IMR-90 (cell line): ENCODE measurements at regions not wholly inside any gene's neighbourhood (a gene's known extent, or its start where the extent isn't known, plus 50 kb on each side); places are given as distances from the start of the nearest gene placed in this dataset.
A peak's percentile ranks its signal among the peaks of the same experiment; 100 is the strongest.

ENCODE experiments used
- ATAC-seq: fragments of 200-7000 bp; cut with Tn5 transposase; 2 replicates; pipeline ENCODE4 v1.9.1; 2020; ENCODE audit warnings: low read depth, mild to moderate bottlenecking, moderate library complexity
- BruUV-seq: library from RNA; stranded (reverse); fragments of 400-500 nt; replicated peaks from 2 replicates; lab custom pipeline; 2021; lab: Mats Ljungman, UMichigan
- CTCF ChIA-PET: fragments of 300-600 bp; formaldehyde crosslinking; extraction: SDS; loops from one replicate; lab custom pipeline; 2021; ENCODE audit warnings: antibody characterized with exemption; lab: Yijun Ruan, JAX
- POLR2A ChIA-PET: fragments of 300-600 bp; sonication (Branson Sonifier 250); formaldehyde crosslinking; loops from one replicate; lab custom pipeline; 2022; ENCODE audit warnings: antibody characterized with exemption; ENCODE audit not compliant: unreplicated experiment; lab: Charles Lee
- DNase-seq: peaks from one replicate; pipeline ENCODE4 v3.0.0; 2013
- H2AFZ ChIP-seq: replicated peaks from 2 replicates; pipeline ENCODE3; 2013; ENCODE audit warnings: low read length, mild to moderate bottlenecking; ENCODE audit not compliant: poor library complexity
- H2AK5ac ChIP-seq: 2 replicates; pipeline ENCODE4 v1.6.1; 2013; ENCODE audit warnings: low read depth, low read length, inconsistent platforms
- H2AK9ac ChIP-seq: replicated peaks from 2 replicates; pipeline ENCODE3; 2013; ENCODE audit warnings: mild to moderate bottlenecking, low read depth, low read length, moderate library complexity; ENCODE audit not compliant: poor library complexity
- H2BK120ac ChIP-seq: 2 replicates; pipeline ENCODE4 v1.6.1; 2013; ENCODE audit warnings: low read depth, low read length, inconsistent platforms
- H2BK15ac ChIP-seq: 3 replicates; pipeline ENCODE4 v1.6.1; 2013; ENCODE audit warnings: low read depth, low read length, inconsistent platforms
- H2BK20ac ChIP-seq: 2 replicates; pipeline ENCODE4 v1.6.1; 2013; ENCODE audit warnings: low read depth, mild to moderate bottlenecking, inconsistent platforms, low read length, moderate library complexity
- H2BK5ac ChIP-seq: 2 replicates; pipeline ENCODE4 v1.6.1; 2013; ENCODE audit warnings: mild to moderate bottlenecking, low read depth, low read length, inconsistent platforms; ENCODE audit not compliant: poor library complexity, severe bottlenecking
- H3K14ac ChIP-seq: replicated peaks from 2 replicates; pipeline ENCODE4 v1.6.1; 2013; ENCODE audit warnings: low read depth, low read length, inconsistent platforms
- H3K18ac ChIP-seq: 2 replicates; pipeline ENCODE4 v1.6.1; 2013; ENCODE audit warnings: low read depth, low read length, control low read depth
- H3K23ac ChIP-seq: 2 replicates; pipeline ENCODE4 v1.6.1; 2013; ENCODE audit warnings: low read depth, low read length, inconsistent platforms
- H3K27ac ChIP-seq: 2 replicates; pipeline ENCODE4 v1.5.1; 2013; ENCODE audit warnings: mild to moderate bottlenecking, control low read depth, low read length; ENCODE audit not compliant: insufficient read depth
- H3K27me3 ChIP-seq: 2 replicates; pipeline ENCODE4 v1.6.1; 2013; ENCODE audit warnings: low read length; ENCODE audit not compliant: control insufficient read depth, insufficient read depth
- H3K36me3 ChIP-seq: 2 replicates; pipeline ENCODE4 v1.6.1; 2013; ENCODE audit warnings: low read length, mixed read lengths; ENCODE audit not compliant: control insufficient read depth, insufficient read depth
- H3K4ac ChIP-seq: 2 replicates; pipeline ENCODE4 v1.6.1; 2013; ENCODE audit warnings: low read depth, low read length, inconsistent platforms
- H3K4me1 ChIP-seq: 2 replicates; pipeline ENCODE4 v1.6.1; 2013; ENCODE audit warnings: low read length, mixed read lengths; ENCODE audit not compliant: control insufficient read depth, insufficient read depth
- H3K4me2 ChIP-seq: 2 replicates; pipeline ENCODE4 v1.6.1; 2013; ENCODE audit warnings: low read depth, mild to moderate bottlenecking, control low read depth, low read length, moderate library complexity
- H3K4me3 ChIP-seq: 2 replicates; pipeline ENCODE4 v1.5.1; 2013; ENCODE audit warnings: low read depth, mild to moderate bottlenecking, control low read depth, low read length, moderate library complexity; ENCODE audit not compliant: insufficient read depth
- H3K56ac ChIP-seq: 2 replicates; pipeline ENCODE4 v1.6.1; 2013; ENCODE audit warnings: low read length, inconsistent platforms; ENCODE audit not compliant: insufficient read depth; ENCODE audit errors: extremely low read depth
- H3K79me1 ChIP-seq, 2 experiments: 2 replicates each; pipeline ENCODE4 v1.6.1; 2013; ENCODE audit warnings: low read length in 2 of 2, inconsistent platforms in 1 of 2, low read depth in 1 of 2
- H3K9ac ChIP-seq: 2 replicates; pipeline ENCODE4 v1.6.1; 2013; ENCODE audit warnings: low read depth, low read length, control low read depth
- H3K9me1 ChIP-seq: 2 replicates; pipeline ENCODE4 v1.6.1; 2013; ENCODE audit warnings: low read length, inconsistent platforms; ENCODE audit not compliant: insufficient read depth
- H3K9me3 ChIP-seq: 2 replicates; pipeline ENCODE4 v1.6.1; 2013; ENCODE audit warnings: low read length; ENCODE audit not compliant: control insufficient read depth, insufficient read depth
- H4K20me1 ChIP-seq: 2 replicates; pipeline ENCODE4 v1.6.1; 2013; ENCODE audit warnings: low read length, inconsistent platforms; ENCODE audit not compliant: insufficient read depth
- H4K5ac ChIP-seq: 2 replicates; pipeline ENCODE4 v1.6.1; 2013; ENCODE audit warnings: mild to moderate bottlenecking, low read depth, low read length, control low read depth
- H4K8ac ChIP-seq, 2 experiments: 2 replicates each; pipeline ENCODE4 v1.6.1; 2013; ENCODE audit warnings: low read depth in 2 of 2, low read length in 2 of 2, control low read depth in 1 of 2, inconsistent platforms in 1 of 2
- H4K91ac ChIP-seq: 2 replicates; pipeline ENCODE4 v1.6.1; 2013; ENCODE audit warnings: low read depth, low read length, inconsistent platforms; ENCODE audit not compliant: insufficient read depth
- CEBPB ChIP-seq: IDR thresholded peaks from 2 replicates; pipeline ENCODE4 v1.6.1; 2012; ENCODE audit warnings: low read depth, low read length, improper control_type of control experiment
- CTCF ChIP-seq: conservative IDR thresholded peaks from 2 replicates; pipeline ENCODE4 v1.5.1; 2012; ENCODE audit warnings: mild to moderate bottlenecking, low read depth, low read length, improper control_type of control experiment
- FOS ChIP-seq: fragments of 150-350 bp; IDR thresholded peaks from 2 replicates; pipeline ENCODE4 v1.6.1; 2016; ENCODE audit warnings: low read depth, low read length
- NFE2L2 ChIP-seq: fragments of 150-350 bp; IDR thresholded peaks from 2 replicates; pipeline ENCODE4 v1.6.1; 2016; ENCODE audit warnings: low read depth, mild to moderate bottlenecking, low read length
- RAD21 ChIP-seq: IDR thresholded peaks from 2 replicates; pipeline ENCODE4 v1.6.1; 2012; ENCODE audit warnings: low read length, improper control_type of control experiment
- USF2 ChIP-seq: fragments of 150-350 bp; IDR thresholded peaks from 2 replicates; pipeline ENCODE4 v1.6.1; 2017; ENCODE audit warnings: mild to moderate bottlenecking, antibody characterized with exemption, low read length, low read depth
- WGBS, 2 experiments: methylation state at CpG; one replicate each; pipeline versions ENCODE4 v1.1.5 to v1.1.7; 2013; ENCODE audit warnings: missing lambda C conversion rate in 2 of 2; ENCODE audit not compliant: insufficient read length in 1 of 2; ENCODE audit errors: extremely low coverage in 2 of 2; 5-methylcytosine and 5-hydroxymethylcytosine counted together
- dilution Hi-C: fragments of 300-500 bp; cut with HindIII; formaldehyde crosslinking; loops from one replicate; pipeline ENCODE4 v1.14.3; 2018; ENCODE audit warnings: low sequenced_read_pairs; ENCODE audit not compliant: unreplicated experiment
- in situ Hi-C: fragments of 300-500 bp; cut with MboI; formaldehyde crosslinking; loops from 3 replicates; pipeline ENCODE4 v1.14.3; 2019; ENCODE audit warnings: low sequenced_read_pairs, inconsistent platforms, mixed read lengths
- intact Hi-C: fragments of 100-400 bp; cut with micrococcal nuclease; formaldehyde crosslinking; loops from 2 replicates; pipeline ENCODE4 v1.10.0; 2022

DNA sequence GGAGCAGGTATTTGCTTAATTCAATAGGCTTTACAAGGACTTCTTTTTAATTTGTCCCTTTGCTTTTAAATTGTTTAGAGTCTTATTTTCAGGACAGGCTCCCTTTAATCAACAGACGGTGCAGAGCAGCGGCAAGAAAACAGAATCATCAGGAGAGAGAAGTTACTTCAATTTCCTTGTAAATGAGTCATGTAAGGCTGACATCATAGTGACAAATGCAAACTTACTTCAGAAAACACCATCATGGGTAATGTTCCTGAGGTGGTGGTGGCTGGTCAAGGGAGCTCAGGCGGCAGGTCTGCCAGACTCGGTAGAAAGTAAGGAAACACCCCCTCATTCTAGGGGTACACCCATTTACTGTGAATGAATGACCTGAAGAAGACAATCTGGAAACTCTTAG is 395.1 kb downstream of the FBXO15 start:
- H4K91ac ChIP-seq, result no peak overlapping the region
- H2AFZ ChIP-seq, result peak overlapping the region; percentile 29
- no peaks in the 10 kb centered on the region for H4K20me1 ChIP-seq
- peak overlapping the region; percentile 78; the same call in 1 of the 2 replicates for H2AK5ac ChIP-seq
- H3K9ac ChIP-seq, result no peak overlapping the region
- H2BK20ac ChIP-seq, result peak overlapping the region; percentile 3; the same call in 1 of the 2 replicates
- H3K79me1 ChIP-seq, result no peaks in the 10 kb centered on the region
- in situ Hi-C loops (no loop called here), intact Hi-C loops (no loop called here), dilution Hi-C loops (no loop called here)
- no peak overlapping the region; the same call in 1 of the 2 replicates for H3K14ac ChIP-seq
- peak overlapping the region; percentile 56 for H2BK5ac ChIP-seq
- ATAC-seq (peak; percentile 84), DNase-seq (peak; percentile 87)
- 0 out of 4 replicates have a peak overlapping the region, but pooled peaks of 1 of the 2 experiments have one; percentile 52 for H4K8ac ChIP-seq
- no peaks in the 10 kb centered on the region for H3K9me3 ChIP-seq
- no peak overlapping the region for H3K4me2 ChIP-seq
- no peak overlapping the region for H3K27ac ChIP-seq
- H2AK9ac ChIP-seq, result no peak overlapping the region
- TF ChIP-seq FOS (peak; percentile 83), CEBPB (peak; percentile 48; the same call in 1 of the 2 replicates), USF2 (no peak), RAD21 (0 out of 2 replicates have a peak, but pooled peaks have one; percentile 10), CTCF (no peak), NFE2L2 (0 out of 2 replicates have a peak, but pooled peaks have one; percentile 11)
- H3K4me3 ChIP-seq, result no peak overlapping the region
- peak overlapping the region; percentile 66 for H2BK120ac ChIP-seq
- H2BK15ac ChIP-seq, result peak overlapping the region; percentile 78; the same call in 2 of the 3 replicates
- H3K4ac ChIP-seq, result peak overlapping the region; percentile 12; the same call in 1 of the 2 replicates
- no peak overlapping the region for H3K23ac ChIP-seq
- 0 out of 2 replicates have a peak overlapping the region, but pooled peaks have one; percentile 3 for H4K5ac ChIP-seq
- peak overlapping the region; percentile 66; the same call in 1 of the 2 replicates for H3K18ac ChIP-seq
- no TSS peak for BruUV-seq
- H3K4me1 ChIP-seq, result peaks cover 5% of the 10 kb centered on the region; the same call in 1 of the 2 replicates
- 0 out of 2 replicates have a peak overlapping the region, but pooled peaks have one; percentile 3 for H3K56ac ChIP-seq
- ChIA-PET CTCF (no interaction called here), POLR2A (no interaction called here)
- H3K9me1 ChIP-seq, result peaks cover 7% of the 10 kb centered on the region; the same call in 1 of the 2 replicates
- WGBS, 2 experiments, result no CpG with 5 or more reads among the region's 4 CpGs
- no peaks in the 10 kb centered on the region for H3K27me3 ChIP-seq
- no peaks in the 10 kb centered on the region for H3K36me3 ChIP-seq
